OCI-LY7 (cell line): ENCODE measurements at regions not wholly inside any gene's neighbourhood (a gene's known extent, or its start where the extent isn't known, plus 50 kb on each side); places are given as distances from the start of the nearest gene placed in this dataset.

ENCODE experiments used
- BruUV-seq: library from RNA; stranded (reverse); fragments of 400-500 nt; replicated peaks from 2 replicates; lab custom pipeline; 2021; lab: Mats Ljungman, UMichigan
- CTCF ChIA-PET: fragments of 300-600 bp; sonication (Branson Sonifier 250); formaldehyde crosslinking; loops from one replicate; lab custom pipeline; 2022; ENCODE audit warnings: antibody characterized with exemption; ENCODE audit not compliant: unreplicated experiment; lab: Charles Lee
- POLR2A ChIA-PET: fragments of 300-600 bp; sonication (Branson Sonifier 250); formaldehyde crosslinking; loops from one replicate; lab custom pipeline; 2022; ENCODE audit warnings: antibody characterized with exemption; lab: Charles Lee
- DNase-seq: peaks from one replicate; pipeline ENCODE4 v3.0.0-alpha.2; 2015; ENCODE audit warnings: low spot score
- H2AFZ ChIP-seq: fragments of 200-600 bp; sonication (generic), shearing (Covaris generic); 2 replicates; pipeline ENCODE4 v1.6.1; 2014; ENCODE audit warnings: mild to moderate bottlenecking, antibody characterized with exemption, low read length, moderate library complexity
- H3K27ac ChIP-seq: fragments of 200-600 bp; sonication (generic); 2 replicates; pipeline ENCODE4 v1.5.1; 2014; ENCODE audit warnings: mixed run types, low read depth, mild to moderate bottlenecking, moderate library complexity, low read length, inconsistent platforms; ENCODE audit not compliant: poor library complexity, severe bottlenecking
- H3K36me3 ChIP-seq: fragments of 200-600 bp; sonication (generic); 2 replicates; pipeline ENCODE4 v1.6.1; 2014; ENCODE audit warnings: mild to moderate bottlenecking, antibody characterized with exemption, low read length, moderate library complexity, mixed read lengths; ENCODE audit not compliant: insufficient read depth
- H3K4me1 ChIP-seq: fragments of 200-600 bp; sonication (generic); 2 replicates; pipeline ENCODE4 v1.5.1; 2014; ENCODE audit warnings: mild to moderate bottlenecking, low read length; ENCODE audit not compliant: insufficient read depth, poor library complexity, severe bottlenecking
- H3K4me2 ChIP-seq: fragments of 200-600 bp; sonication (generic); 2 replicates; pipeline ENCODE4 v1.6.1; 2014; ENCODE audit warnings: mild to moderate bottlenecking, low read length
- H3K4me3 ChIP-seq: fragments of 200-600 bp; sonication (generic); 2 replicates; pipeline ENCODE4 v1.5.1; 2014; ENCODE audit warnings: mild to moderate bottlenecking, low read depth, low read length; ENCODE audit not compliant: poor library complexity, severe bottlenecking
- H3K79me2 ChIP-seq: fragments of 200-600 bp; sonication (generic); 2 replicates; pipeline ENCODE4 v1.6.1; 2016; ENCODE audit warnings: low read depth, mild to moderate bottlenecking, low read length, moderate library complexity, mixed read lengths; ENCODE audit not compliant: insufficient read depth
- H3K9me2 ChIP-seq: fragments of 200-600 bp; sonication (generic); 2 replicates; pipeline ENCODE4 v1.6.1; 2016; ENCODE audit warnings: mild to moderate bottlenecking, low read length, mixed read lengths; ENCODE audit not compliant: insufficient read depth
- H3K9me3 ChIP-seq: fragments of 200-600 bp; sonication (generic); 2 replicates; pipeline ENCODE4 v1.6.1; 2014; ENCODE audit warnings: mild to moderate bottlenecking, mixed run types, low read length, mixed read lengths
- H4K20me1 ChIP-seq: fragments of 200-600 bp; sonication (generic); 2 replicates; pipeline ENCODE4 v1.6.1; 2014; ENCODE audit warnings: mild to moderate bottlenecking, antibody characterized with exemption, low read length, moderate library complexity, mixed read lengths; ENCODE audit not compliant: insufficient read depth
- CTCF ChIP-seq: fragments of 200-600 bp; sonication (generic); conservative IDR thresholded peaks from 2 replicates; pipeline ENCODE4 v1.5.1; 2014; ENCODE audit warnings: mild to moderate bottlenecking, antibody characterized with exemption, low read length, moderate library complexity, mixed read lengths
- EZH2phosphoT487 ChIP-seq: fragments of 200-600 bp; sonication (generic); IDR thresholded peaks from 2 replicates; pipeline ENCODE4 v1.6.1; 2018; ENCODE audit warnings: low read depth, borderline replicate concordance, mild to moderate bottlenecking, mixed run types, antibody characterized with exemption, low read length, moderate library complexity, mixed read lengths
- intact Hi-C: fragments of 100-400 bp; cut with micrococcal nuclease; formaldehyde crosslinking; loops from one replicate; pipeline ENCODE4 v1.10.0; 2022; ENCODE audit not compliant: unreplicated experiment

- BruUV-seq = no TSS peak
- H3K9me3 ChIP-seq = 0 out of 2 replicates have a peak, but pooled peaks cover 9% of the 10 kb centered on the region
- no peaks in the 10 kb centered on the region for H4K20me1 ChIP-seq
- no peaks in the 10 kb centered on the region for H3K4me1 ChIP-seq
- H3K4me2 ChIP-seq = no peak overlapping the region
- H2AFZ ChIP-seq = no peak overlapping the region
- no peaks in the 10 kb centered on the region for H3K9me2 ChIP-seq
- no peak for TF ChIP-seq EZH2phosphoT487
- TF ChIP-seq CTCF = no peak
- H3K4me3 ChIP-seq = no peak overlapping the region
- H3K27ac ChIP-seq = no peak overlapping the region
- no peaks in the 10 kb centered on the region for H3K36me3 ChIP-seq
- no peak for DNase-seq
- H3K79me2 ChIP-seq = no peaks in the 10 kb centered on the region
- ChIA-PET POLR2A (no interaction called here), CTCF (no interaction called here)
- intact Hi-C loops = no loop called here
Measured at GRCh38 chr2:64393383-64394010, 60.5 kb upstream of the LGALSL start.

GRCh38 chr2:64394153-64394552, 59.8 kb upstream of the LGALSL start:
- Histone ChIP-seq H3K27ac (no peak overlapping the region), H3K4me3 (no peak overlapping the region), H4K20me1 (no peaks in the 10 kb centered on the region), H3K4me1 (no peaks in the 10 kb centered on the region), H3K4me2 (no peak overlapping the region), H2AFZ (no peak overlapping the region), H3K36me3 (no peaks in the 10 kb centered on the region), H3K79me2 (no peaks in the 10 kb centered on the region), H3K9me2 (no peaks in the 10 kb centered on the region), H3K9me3 (0 out of 2 replicates have a peak, but pooled peaks cover 9% of the 10 kb centered on the region)
- no TSS peak for BruUV-seq
- intact Hi-C loops = no loop called here
- ChIA-PET POLR2A (no interaction called here), CTCF (no interaction called here)
- TF ChIP-seq EZH2phosphoT487 (no peak), CTCF (no peak)
- no peak for DNase-seq

- H3K4me3 ChIP-seq = no peak overlapping the region
- no peak for TF ChIP-seq CTCF
- TF ChIP-seq EZH2phosphoT487 = no peak
- ChIA-PET POLR2A (no interaction called here), CTCF (interaction anchor here (0.8 kb wide), 1 partner anchor 8 kb away, joined by 3 read pairs; no protein-coding TSS in a partner anchor)
- H3K9me3 ChIP-seq = no peaks in the 10 kb centered on the region
- no peaks in the 10 kb centered on the region for H3K9me2 ChIP-seq
- H3K79me2 ChIP-seq = no peaks in the 10 kb centered on the region
- no peak for DNase-seq
- H2AFZ ChIP-seq = no peak overlapping the region
- H4K20me1 ChIP-seq = no peaks in the 10 kb centered on the region
- no peaks in the 10 kb centered on the region for H3K4me1 ChIP-seq
- intact Hi-C loops = no loop called here
- no TSS peak for BruUV-seq
- no peak overlapping the region for H3K4me2 ChIP-seq
- H3K36me3 ChIP-seq = no peaks in the 10 kb centered on the region
- H3K27ac ChIP-seq = no peak overlapping the region
Measured at GRCh38 chr2:64396001-64396400, 58.0 kb upstream of the LGALSL start.
